GM18858 (cell line): ENCODE measurements at regions not wholly inside any gene's neighbourhood (a gene's known extent, or its start where the extent isn't known, plus 50 kb on each side); places are given as distances from the start of the nearest gene placed in this dataset.
A peak's percentile ranks its signal among the peaks of the same experiment; 100 is the strongest.

ENCODE experiments used
- ATAC-seq: cut with Tn5 transposase; IDR thresholded peaks from one replicate; pipeline ENCODE4 v1.9.1; 2021; ENCODE audit not compliant: unreplicated experiment

DNA sequence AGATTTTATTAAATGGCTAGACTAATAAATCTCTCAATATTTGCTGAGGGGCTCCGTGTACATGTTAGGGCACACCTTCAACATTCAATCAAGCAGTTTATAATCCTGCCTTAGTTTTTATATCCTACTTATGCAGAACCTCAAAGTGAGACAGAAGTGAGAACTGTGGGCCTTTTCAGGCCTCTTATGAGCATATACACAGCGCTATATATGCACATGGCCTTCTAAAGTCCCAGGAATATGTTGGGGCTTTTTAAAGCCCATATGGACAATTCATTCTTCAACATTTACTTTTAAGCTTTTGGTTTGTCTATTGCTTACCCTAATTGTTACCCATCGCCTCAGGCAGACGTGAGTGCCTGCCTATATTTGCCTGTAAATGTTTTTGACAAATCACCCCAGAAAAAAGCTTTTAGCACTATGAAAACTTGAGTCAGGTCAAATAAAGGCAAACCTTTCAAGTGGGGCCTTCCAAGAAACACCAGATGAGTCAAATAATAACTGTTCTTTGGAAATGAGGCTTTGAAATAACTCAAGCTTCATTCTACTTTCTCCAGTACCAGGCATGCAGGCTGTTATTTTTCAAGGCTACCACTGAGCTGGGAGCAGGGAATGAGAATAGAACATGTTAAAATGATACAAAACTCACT is 58.2 kb downstream of the ESM1 start:
- no peak for ATAC-seq

DNA sequence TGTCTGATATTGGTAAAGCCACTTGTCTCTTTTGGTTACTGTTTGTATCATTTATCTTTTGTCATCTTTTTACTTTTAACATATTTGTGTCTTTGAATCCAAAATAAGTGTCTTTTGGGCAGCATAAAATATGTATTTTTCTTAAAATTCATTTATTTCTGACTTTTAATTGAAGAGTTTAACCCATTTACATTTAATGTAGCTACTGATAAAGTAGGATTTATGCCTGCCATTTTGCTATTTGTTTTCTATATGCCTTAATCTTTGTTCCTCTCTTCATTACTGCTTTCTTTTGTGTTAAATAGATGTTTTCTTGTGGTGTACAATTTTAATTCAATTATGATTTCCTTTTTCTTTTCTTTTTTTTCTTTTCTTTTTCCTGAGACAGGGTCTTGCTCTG is 60.9 kb downstream of the ESM1 start:
- ATAC-seq = no peak

DNA sequence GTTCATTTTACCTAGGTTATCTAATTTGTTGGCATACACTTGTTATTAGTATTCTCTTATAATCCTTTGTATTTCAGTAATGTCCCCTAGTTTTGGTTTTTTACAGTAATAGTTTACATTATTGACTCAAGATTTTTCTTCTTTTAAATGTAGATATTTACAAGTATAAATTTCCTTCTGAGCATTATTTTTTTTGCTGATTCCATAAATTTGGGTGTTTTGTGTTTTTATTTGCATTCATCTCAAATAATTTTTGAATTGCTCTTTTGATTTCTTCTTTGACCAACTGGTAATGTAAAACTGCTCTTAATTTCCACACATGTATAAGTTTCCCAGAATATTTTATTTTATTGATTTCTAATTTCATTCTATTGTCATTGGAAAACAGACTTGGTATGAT is 68.1 kb downstream of the ESM1 start:
- ATAC-seq = no peak

GRCh38 chr5:54915466-54916027 is 69.8 kb downstream of the ESM1 start:
- no peak for ATAC-seq

GRCh38 chr5:54912021-54912420 is 73.4 kb downstream of the ESM1 start:
- no peak for ATAC-seq

- no peak for ATAC-seq
Measured at GRCh38 chr5:54909911-54910870, 75.2 kb downstream of the ESM1 start.

DNA sequence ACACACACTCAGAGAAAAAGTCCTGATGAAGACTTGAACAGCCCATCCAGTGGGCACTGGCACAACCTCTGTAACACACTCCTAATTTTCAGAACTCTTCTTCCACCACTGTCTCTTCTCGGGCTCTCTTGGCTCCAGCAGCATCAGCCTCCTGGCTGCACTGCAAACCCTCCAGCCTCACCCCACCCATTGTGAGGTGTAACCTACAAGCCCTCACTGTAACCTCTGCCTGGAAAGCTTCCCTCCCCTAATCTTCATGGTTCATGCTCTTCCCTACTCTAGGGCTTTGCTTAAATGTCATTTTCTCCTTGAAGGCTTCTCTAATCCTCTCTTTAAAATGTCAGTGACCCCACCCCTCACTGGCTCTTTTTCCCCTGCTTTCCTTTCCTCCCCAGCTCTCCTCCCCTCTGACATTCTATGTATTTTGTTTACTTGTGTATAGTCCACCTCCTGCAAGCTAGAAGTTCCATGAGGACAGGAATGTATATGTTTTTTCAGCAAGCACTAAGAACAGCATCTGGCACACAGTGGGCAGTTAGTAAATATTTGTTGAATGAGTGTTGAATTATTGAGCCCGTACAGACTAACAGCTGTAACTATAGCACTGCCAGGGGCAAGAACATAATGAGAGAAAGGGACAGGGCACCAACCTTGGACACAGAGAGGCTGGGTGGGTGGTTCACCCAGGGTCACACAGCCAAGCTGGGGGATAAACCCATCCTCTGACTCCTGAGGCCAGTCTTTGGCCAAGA is 76.4 kb downstream of the ESM1 start:
- ATAC-seq = no peak

GRCh38 chr5:54905942-54906537 is 79.4 kb downstream of the ESM1 start:
- ATAC-seq = no peak

GRCh38 chr5:54905246-54905795 is 80.1 kb downstream of the ESM1 start:
- no peak for ATAC-seq

- ATAC-seq = no peak
Measured at GRCh38 chr5:54904425-54904824, 81.0 kb downstream of the ESM1 start.

DNA sequence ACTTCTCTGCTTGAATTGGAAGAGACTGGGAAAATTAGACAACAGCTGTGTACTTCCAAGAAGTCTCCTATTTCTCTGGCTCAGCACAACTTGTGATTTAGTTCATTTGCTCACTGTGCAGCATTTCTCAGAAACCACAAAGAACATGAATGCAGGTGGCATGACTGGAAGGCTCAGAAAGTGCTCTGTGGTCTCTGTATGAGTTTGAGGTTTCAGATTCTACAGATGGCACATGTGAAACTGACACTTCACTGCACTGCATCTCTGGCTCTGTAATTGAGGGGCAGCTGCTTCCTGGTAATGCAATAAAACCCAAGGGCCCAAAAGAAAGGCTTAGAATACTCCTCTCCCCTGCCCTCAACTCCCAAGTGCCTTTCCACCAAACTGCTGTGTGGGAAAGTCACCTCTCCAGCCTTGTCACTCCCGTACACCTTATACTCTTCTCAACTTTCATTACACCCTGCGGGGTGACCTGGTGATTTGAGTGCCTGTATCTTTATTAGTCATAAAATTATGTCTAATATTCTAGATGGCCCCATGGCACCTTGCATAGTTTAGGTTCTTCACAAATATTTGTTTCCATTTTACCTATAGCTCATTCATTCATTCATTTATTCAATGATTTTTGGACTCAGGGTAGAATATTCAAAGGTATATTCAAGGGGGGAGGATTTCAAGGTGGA is 82.5 kb downstream of the ESM1 start:
- peak; percentile 99 for ATAC-seq

- ATAC-seq = no peak
Measured at GRCh38 chr5:54900984-54901725, 84.2 kb downstream of the ESM1 start.

- no peak for ATAC-seq
Measured at GRCh38 chr5:54897001-54897400, 88.4 kb downstream of the ESM1 start.

DNA sequence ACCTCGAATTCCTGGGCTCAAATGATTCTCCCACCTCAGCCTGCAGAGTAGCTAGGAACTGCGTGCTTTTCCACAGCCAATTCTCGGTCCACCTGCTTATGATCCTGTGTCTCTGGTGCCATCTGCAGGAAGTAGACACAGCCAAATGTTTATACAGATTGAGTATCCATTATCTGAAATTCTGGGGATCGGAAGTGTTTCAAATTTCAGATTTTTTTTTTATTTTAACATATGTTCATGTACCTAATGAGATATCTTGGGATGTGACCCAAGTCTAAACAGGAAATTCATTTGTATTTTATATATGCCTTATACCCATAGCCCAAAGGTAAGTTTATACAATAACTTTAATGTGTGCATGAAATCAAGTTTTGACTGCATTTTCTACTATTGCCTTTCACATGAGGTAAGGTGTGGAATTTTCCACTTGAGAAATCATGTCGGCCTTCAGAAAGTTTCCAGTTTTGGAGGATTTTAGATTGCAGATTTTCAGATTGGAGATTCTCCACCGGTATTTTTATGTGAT is 89.5 kb downstream of the ESM1 start:
- no peak for ATAC-seq

DNA sequence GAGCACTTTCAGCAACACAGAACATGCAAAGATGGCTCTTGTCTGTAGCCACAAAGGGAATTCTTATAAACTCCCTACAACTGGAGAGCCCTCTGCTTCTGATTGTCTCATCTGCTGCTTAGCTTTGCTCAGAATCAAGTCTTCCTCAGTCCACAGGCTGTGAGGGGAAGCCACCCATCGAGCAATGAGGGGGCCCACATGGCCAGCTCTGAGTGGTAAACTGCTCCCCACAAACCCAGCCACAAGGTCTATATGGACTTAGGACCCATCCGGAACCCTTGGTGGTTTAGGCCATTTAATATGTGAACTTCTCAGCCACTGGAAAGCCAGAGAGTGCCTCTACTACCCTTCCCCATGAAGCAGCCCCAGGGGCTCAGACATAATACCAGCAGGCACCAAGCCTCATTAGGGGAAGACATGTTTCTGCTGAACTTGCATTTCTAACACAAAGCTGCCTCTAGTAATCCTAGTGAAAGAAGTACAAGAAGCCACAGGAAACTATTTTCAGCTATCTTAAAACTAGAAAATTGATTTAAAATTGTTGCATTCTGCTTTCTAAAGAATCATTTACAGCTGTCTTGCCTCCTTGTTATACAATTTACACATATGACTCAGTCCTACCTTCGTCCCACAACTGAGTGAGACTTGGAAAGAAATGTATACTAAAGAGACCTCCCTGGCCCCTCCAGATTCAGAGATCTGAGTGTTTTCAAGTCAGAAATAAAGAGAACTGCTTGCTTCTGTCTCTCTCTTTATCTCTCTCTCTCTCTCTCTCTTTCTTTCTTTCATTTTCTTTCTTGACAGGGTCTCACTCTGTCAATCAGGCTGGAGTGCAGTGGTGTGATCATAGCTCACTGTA is 90.2 kb downstream of the ESM1 start:
- no peak for ATAC-seq

GRCh38 chr5:54889826-54890225 is 95.6 kb downstream of the ESM1 start:
- no peak for ATAC-seq

GRCh38 chr5:54887663-54888062 is 97.7 kb downstream of the ESM1 start:
- ATAC-seq = no peak

DNA sequence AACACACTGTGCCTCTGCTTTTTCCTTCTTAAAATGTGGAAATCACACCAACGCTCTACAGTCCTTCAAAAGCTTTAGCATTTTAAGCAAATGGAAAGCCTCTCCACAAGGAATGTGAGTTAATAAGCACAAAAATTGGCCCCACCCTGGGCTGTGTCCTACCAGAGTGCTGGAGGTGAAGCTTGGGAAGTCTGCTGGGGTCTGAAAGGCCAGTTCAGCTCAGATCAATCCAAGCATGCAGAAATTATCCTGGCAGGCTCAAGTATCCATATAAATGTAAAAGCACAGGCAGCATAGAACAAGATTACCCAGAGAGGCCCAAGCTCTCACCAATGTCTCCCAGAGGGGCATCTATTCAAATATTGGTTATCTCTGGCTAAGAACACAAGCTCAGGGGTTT is 98.5 kb downstream of the ESM1 start:
- no peak for ATAC-seq
